Body of pancreas (tissue), 4 donors: ENCODE measurements at regions not wholly inside any gene's neighbourhood (a gene's known extent, or its start where the extent isn't known, plus 50 kb on each side); places are given as distances from the start of the nearest gene placed in this dataset.

ENCODE experiments used
- ATAC-seq: fragments of 150-250 bp; one replicate; pipeline ENCODE4 v1.9.1; 2016
- DNase-seq, 4 donors: peaks; one replicate each; pipeline ENCODE4 v3.0.0-alpha.2; 2019
- H3K27ac ChIP-seq, 4 donors: fragments of 200-600 bp; sonication (generic); 1 replicate in 3 of 4; 2 replicates in 1 of 4; pipeline versions ENCODE4 v1.5.1 to v1.6.1; 2016 to 2019; ENCODE audit warnings: mild to moderate bottlenecking in 1 of 4, mixed read lengths in 1 of 4, moderate library complexity in 1 of 4
- H3K27me3 ChIP-seq, 2 donors: fragments of 200-600 bp; sonication (generic); one replicate each; pipeline ENCODE4 v1.6.0; 2016; ENCODE audit warnings: mild to moderate bottlenecking in 1 of 2
- H3K36me3 ChIP-seq, 2 donors: fragments of 200-600 bp; sonication (generic); replicated peaks in 1 of 2; 2 replicates each; pipeline ENCODE4 v1.5.1; 2016; ENCODE audit warnings: low read depth in 2 of 2; ENCODE audit not compliant: insufficient read depth in 1 of 2
- H3K4me1 ChIP-seq: fragments of 200-600 bp; sonication (generic); one replicate; pipeline ENCODE4 v1.6.0; 2016
- H3K4me3 ChIP-seq, 2 donors: fragments of 200-600 bp; sonication (generic); 1 replicate in 1 of 2; 2 replicates in 1 of 2; pipeline ENCODE4 v1.5.1; 2016 to 2019
- H3K9me3 ChIP-seq, 3 donors: fragments of 200-600 bp; sonication (generic); 1 replicate in 2 of 3; 2 replicates in 1 of 3; pipeline ENCODE4 v1.5.1; 2016
- POLR2A ChIP-seq, 3 donors: fragments of 450-650 bp; IDR thresholded peaks; one replicate each; pipeline ENCODE4 v1.6.1; 2016; ENCODE audit warnings: antibody characterized with exemption in 3 of 3, mild to moderate bottlenecking in 2 of 3
- WGBS, 2 donors: methylation state at CpG; one replicate each; pipeline ENCODE4 v1.1.5; 2017; 5-methylcytosine and 5-hydroxymethylcytosine counted together
- intact Hi-C: fragments of 100-400 bp; cut with DNase I; formaldehyde crosslinking; loops from one replicate; pipeline ENCODE4 v1.15.1; 2023
- TF ChIP-seq, protein P1 (sequence below), 7 experiments: fragments of 450-650 bp in 4 of 7; fragments of 200-600 bp in 3 of 7; sonication (generic) in 3 of 7; IDR thresholded peaks; one replicate each; pipeline ENCODE4 v1.5.1; 2016 to 2019; ENCODE audit warnings: antibody characterized with exemption in 7 of 7

- no peaks in the 10 kb centered on the region for H3K4me1 ChIP-seq
- H3K27me3 ChIP-seq: no peaks in the 10 kb centered on the region
- no peak overlapping the region for H3K27ac ChIP-seq
- intact Hi-C loops: loop anchor here (10.0 kb wide), 1 partner anchor 124 kb away; no protein-coding TSS in a partner anchor
- TF ChIP-seq POLR2A (IDR thresholded peaks at IDR 0.05): no peak
- TF ChIP-seq, protein P1, sequence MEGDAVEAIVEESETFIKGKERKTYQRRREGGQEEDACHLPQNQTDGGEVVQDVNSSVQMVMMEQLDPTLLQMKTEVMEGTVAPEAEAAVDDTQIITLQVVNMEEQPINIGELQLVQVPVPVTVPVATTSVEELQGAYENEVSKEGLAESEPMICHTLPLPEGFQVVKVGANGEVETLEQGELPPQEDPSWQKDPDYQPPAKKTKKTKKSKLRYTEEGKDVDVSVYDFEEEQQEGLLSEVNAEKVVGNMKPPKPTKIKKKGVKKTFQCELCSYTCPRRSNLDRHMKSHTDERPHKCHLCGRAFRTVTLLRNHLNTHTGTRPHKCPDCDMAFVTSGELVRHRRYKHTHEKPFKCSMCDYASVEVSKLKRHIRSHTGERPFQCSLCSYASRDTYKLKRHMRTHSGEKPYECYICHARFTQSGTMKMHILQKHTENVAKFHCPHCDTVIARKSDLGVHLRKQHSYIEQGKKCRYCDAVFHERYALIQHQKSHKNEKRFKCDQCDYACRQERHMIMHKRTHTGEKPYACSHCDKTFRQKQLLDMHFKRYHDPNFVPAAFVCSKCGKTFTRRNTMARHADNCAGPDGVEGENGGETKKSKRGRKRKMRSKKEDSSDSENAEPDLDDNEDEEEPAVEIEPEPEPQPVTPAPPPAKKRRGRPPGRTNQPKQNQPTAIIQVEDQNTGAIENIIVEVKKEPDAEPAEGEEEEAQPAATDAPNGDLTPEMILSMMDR (IDR thresholded peaks at IDR 0.05): no peak
- H3K36me3 ChIP-seq: no peaks in the 10 kb centered on the region
- no peak for ATAC-seq
- 81 to 85% methylated on average over 5 of the region's 5 CpGs for WGBS, 2 donors
- H3K9me3 ChIP-seq: no peaks in the 10 kb centered on the region
- no peak overlapping the region for H3K4me3 ChIP-seq
- DNase-seq: no peak
These were observed 138.5 kb upstream of the FSTL4 start for GRCh38 chr5:133750856-133751255.

DNA sequence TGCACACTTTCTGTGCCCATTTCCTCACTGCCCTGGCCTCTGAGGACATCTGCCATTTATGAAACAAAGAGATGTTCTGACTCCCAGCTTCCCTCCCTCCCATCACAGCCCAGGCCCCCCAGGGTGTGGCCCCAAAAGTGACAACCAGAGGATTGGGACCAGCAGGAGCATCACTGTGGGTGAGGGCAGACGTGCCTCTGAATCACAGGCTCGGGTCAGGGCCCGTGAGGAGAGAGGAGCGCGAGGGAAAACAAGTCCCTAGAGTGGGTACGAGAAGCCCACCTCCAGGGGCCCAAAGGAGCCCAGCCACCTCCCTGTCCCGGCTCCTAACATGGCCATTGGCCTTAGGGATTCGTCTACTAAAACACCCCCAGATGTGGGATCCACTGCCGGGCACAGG lies 138.0 kb upstream of the FSTL4 start:
- no peak for ATAC-seq

DNA sequence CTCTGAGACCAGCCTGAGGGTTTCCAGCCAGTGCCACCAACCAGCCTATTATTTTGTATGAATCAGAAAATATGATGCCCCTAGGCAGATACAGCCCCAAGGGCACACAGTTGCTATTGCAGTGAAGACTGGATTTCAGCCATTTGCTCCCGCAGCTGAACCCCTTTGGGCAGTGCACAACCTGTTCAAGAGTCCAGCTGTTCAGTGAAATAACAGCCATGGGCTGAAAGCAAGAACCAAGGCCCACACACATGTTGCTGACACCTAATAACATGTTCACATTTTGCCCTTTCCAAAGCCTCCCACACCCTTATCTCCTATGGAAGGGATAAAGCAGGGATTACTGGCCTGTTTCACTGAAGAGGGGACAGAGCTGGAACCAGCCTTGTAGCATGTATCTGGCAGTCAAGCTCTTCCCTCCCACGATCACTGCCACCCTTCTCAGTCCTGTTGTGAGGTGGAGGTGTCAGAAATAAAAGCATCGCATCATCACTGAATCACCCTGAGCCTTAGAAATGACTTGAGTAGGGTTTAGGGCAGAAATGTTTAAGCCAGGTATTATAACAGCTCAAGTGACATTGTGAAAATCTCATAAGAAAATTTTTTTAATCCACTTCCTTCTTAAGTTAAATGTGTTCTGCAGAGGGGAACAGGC lies 137.1 kb upstream of the FSTL4 start:
- intact Hi-C loops: no loop called here
- Histone ChIP-seq H3K27me3 (no peaks in the 10 kb centered on the region), H3K4me3 (no peak overlapping the region), H3K27ac (no peak overlapping the region), H3K9me3 (no peaks in the 10 kb centered on the region), H3K4me1 (no peaks in the 10 kb centered on the region), H3K36me3 (no peaks in the 10 kb centered on the region)
- no peak for ATAC-seq
- no peak for DNase-seq
- WGBS, 2 donors: 79% methylated on average over 2 to 3 of the region's 3 CpGs
- no peak for TF ChIP-seq POLR2A (IDR thresholded peaks at IDR 0.05)
- TF ChIP-seq, protein P1 (IDR thresholded peaks at IDR 0.05): no peak

More for the DNA sequence above, 138.0 kb upstream of the FSTL4 start:
- 82 to 90% methylated on average over 9 of the region's 9 CpGs for WGBS, 2 donors
- Histone ChIP-seq H3K4me1 (no peaks in the 10 kb centered on the region), H3K27me3 (no peaks in the 10 kb centered on the region), H3K4me3 (no peak overlapping the region), H3K9me3 (no peaks in the 10 kb centered on the region), H3K27ac (no peak overlapping the region), H3K36me3 (no peaks in the 10 kb centered on the region)
- no peak for TF ChIP-seq POLR2A (IDR thresholded peaks at IDR 0.05)
- intact Hi-C loops: loop anchor here (10.0 kb wide), 1 partner anchor 124 kb away; no protein-coding TSS in a partner anchor
- DNase-seq: no peak

GRCh38 chr5:133746834-133747233 lies 134.5 kb upstream of the FSTL4 start:
- no peak for DNase-seq
- no peaks in the 10 kb centered on the region for H3K27me3 ChIP-seq
- WGBS, 2 donors: 89 to 100% methylated on average over 4 of the region's 4 CpGs
- no peak overlapping the region for H3K27ac ChIP-seq
- intact Hi-C loops: no loop called here
- TF ChIP-seq, protein P1 (IDR thresholded peaks at IDR 0.05): no peak
- no peak for TF ChIP-seq POLR2A (IDR thresholded peaks at IDR 0.05)
- H3K36me3 ChIP-seq: no peaks in the 10 kb centered on the region
- H3K4me1 ChIP-seq: no peaks in the 10 kb centered on the region
- no peak for ATAC-seq
- H3K9me3 ChIP-seq: no peaks in the 10 kb centered on the region
- no peak overlapping the region for H3K4me3 ChIP-seq

DNA sequence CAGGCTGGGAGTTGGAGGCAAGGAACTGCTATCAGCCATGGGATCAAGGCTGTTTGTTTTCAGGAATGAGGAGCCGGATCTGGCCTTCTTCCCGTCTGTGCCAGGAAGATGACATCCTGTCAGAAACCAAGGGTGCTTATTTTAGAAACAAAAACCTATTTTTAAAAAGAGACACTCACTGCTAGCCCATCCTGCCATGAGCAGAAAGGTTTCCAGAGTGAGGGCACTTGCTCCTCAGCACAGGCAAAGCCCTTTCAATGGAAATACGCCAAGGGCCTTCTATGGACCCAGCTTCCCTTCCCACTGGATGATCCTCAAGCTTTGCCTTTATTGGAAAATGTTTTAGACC lies 132.6 kb upstream of the FSTL4 start:
- Histone ChIP-seq H3K27me3 (no peaks in the 10 kb centered on the region), H3K36me3 (no peaks in the 10 kb centered on the region), H3K4me1 (no peaks in the 10 kb centered on the region), H3K4me3 (no peak overlapping the region), H3K9me3 (no peaks in the 10 kb centered on the region), H3K27ac (no peak overlapping the region)
- no peak for DNase-seq
- WGBS, 2 donors: 45 to 58% methylated on average over 3 of the region's 3 CpGs
- TF ChIP-seq POLR2A (IDR thresholded peaks at IDR 0.05): no peak
- TF ChIP-seq, protein P1 (IDR thresholded peaks at IDR 0.05): no peak
- intact Hi-C loops: no loop called here
- ATAC-seq: no peak
